ENCODE measurements at regions not wholly inside any gene's neighbourhood (a gene's known extent, or its start where the extent isn't known, plus 50 kb on each side); places are given as distances from the start of the nearest gene placed in this dataset.

- no peak for TF ChIP-seq POLR2A (IDR thresholded peaks at IDR 0.05)
- TF ChIP-seq, protein P1, sequence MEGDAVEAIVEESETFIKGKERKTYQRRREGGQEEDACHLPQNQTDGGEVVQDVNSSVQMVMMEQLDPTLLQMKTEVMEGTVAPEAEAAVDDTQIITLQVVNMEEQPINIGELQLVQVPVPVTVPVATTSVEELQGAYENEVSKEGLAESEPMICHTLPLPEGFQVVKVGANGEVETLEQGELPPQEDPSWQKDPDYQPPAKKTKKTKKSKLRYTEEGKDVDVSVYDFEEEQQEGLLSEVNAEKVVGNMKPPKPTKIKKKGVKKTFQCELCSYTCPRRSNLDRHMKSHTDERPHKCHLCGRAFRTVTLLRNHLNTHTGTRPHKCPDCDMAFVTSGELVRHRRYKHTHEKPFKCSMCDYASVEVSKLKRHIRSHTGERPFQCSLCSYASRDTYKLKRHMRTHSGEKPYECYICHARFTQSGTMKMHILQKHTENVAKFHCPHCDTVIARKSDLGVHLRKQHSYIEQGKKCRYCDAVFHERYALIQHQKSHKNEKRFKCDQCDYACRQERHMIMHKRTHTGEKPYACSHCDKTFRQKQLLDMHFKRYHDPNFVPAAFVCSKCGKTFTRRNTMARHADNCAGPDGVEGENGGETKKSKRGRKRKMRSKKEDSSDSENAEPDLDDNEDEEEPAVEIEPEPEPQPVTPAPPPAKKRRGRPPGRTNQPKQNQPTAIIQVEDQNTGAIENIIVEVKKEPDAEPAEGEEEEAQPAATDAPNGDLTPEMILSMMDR (IDR thresholded peaks at IDR 0.05), result no peak
- no peak for TF ChIP-seq POLR2AphosphoS5 (IDR thresholded peaks at IDR 0.05; ENCODE audit: insufficient read depth in 1 of 2, low read depth in 1 of 2)
Measured at GRCh38 chr6:164807125-164807524, 502.3 kb downstream of the C6orf118 start.
